Hepatocyte (in vitro differentiated cells): ENCODE measurements at regions not wholly inside any gene's neighbourhood (a gene's known extent, or its start where the extent isn't known, plus 50 kb on each side); places are given as distances from the start of the nearest gene placed in this dataset.

Source experiments
- DNase-seq: peaks from one replicate; pipeline ENCODE4 v3.0.0-alpha.2; 2016; ENCODE audit warnings: low spot score
- H2AFZ ChIP-seq: fragments of 200-600 bp; sonication (generic); 2 replicates; pipeline ENCODE4 v1.6.0; 2016; ENCODE audit warnings: antibody characterized with exemption, mild to moderate bottlenecking
- H3K27ac ChIP-seq: fragments of 200-600 bp; sonication (generic); 2 replicates; pipeline ENCODE4 v1.5.1; 2016; ENCODE audit warnings: mild to moderate bottlenecking
- H3K27me3 ChIP-seq: fragments of 200-600 bp; sonication (generic); 2 replicates; pipeline ENCODE4 v1.6.1; 2016
- H3K36me3 ChIP-seq: fragments of 200-600 bp; sonication (generic); replicated peaks from 2 replicates; pipeline ENCODE4 v1.5.1; 2016; ENCODE audit warnings: low read depth; ENCODE audit not compliant: insufficient read depth
- H3K4me1 ChIP-seq: fragments of 200-600 bp; sonication (generic); 2 replicates; pipeline ENCODE4 v1.5.1; 2016; ENCODE audit warnings: mild to moderate bottlenecking, moderate library complexity; ENCODE audit not compliant: insufficient read depth
- H3K4me2 ChIP-seq: fragments of 200-600 bp; sonication (generic); 2 replicates; pipeline ENCODE4 v1.6.0; 2016
- H3K4me3 ChIP-seq: fragments of 200-600 bp; sonication (generic); 2 replicates; pipeline ENCODE4 v1.5.1; 2016; ENCODE audit warnings: mild to moderate bottlenecking
- H3K79me2 ChIP-seq: fragments of 200-600 bp; sonication (generic); 2 replicates; pipeline ENCODE4 v1.6.0; 2017; ENCODE audit warnings: mild to moderate bottlenecking
- H3K9me2 ChIP-seq: fragments of 200-600 bp; sonication (generic); replicated peaks from 2 replicates; pipeline ENCODE4 v1.6.0; 2017; ENCODE audit warnings: mild to moderate bottlenecking; ENCODE audit not compliant: insufficient read depth
- H3K9me3 ChIP-seq: fragments of 200-600 bp; sonication (generic); 2 replicates; pipeline ENCODE4 v1.5.1; 2016; ENCODE audit warnings: low read depth, mild to moderate bottlenecking
- H4K20me1 ChIP-seq: fragments of 200-600 bp; sonication (generic); 2 replicates; pipeline ENCODE4 v1.6.0; 2016; ENCODE audit warnings: mild to moderate bottlenecking; ENCODE audit not compliant: insufficient read depth, poor library complexity, severe bottlenecking
- EZH2 ChIP-seq: fragments of 200-600 bp; sonication (generic); IDR thresholded peaks from 2 replicates; pipeline ENCODE4 v1.6.1; 2016; ENCODE audit warnings: antibody characterized with exemption, mild to moderate bottlenecking, borderline replicate concordance
- EZH2phosphoT487 ChIP-seq: fragments of 200-600 bp; sonication (generic); IDR thresholded peaks from one replicate; pipeline ENCODE4 v1.6.1; 2018; ENCODE audit warnings: antibody characterized with exemption, mild to moderate bottlenecking, low read depth, moderate library complexity; ENCODE audit not compliant: unreplicated experiment, severe bottlenecking
- WGBS: methylation state at CpG from one replicate; pipeline ENCODE4 v1.1.6; 2016; ENCODE audit warnings: low lambda C conversion rate; ENCODE audit errors: missing lambda C conversion rate; 5-methylcytosine and 5-hydroxymethylcytosine counted together
- TF ChIP-seq, protein P1 (sequence below): fragments of 200-600 bp; sonication (generic); IDR thresholded peaks from 2 replicates; pipeline ENCODE4 v1.5.1; 2016; ENCODE audit warnings: antibody characterized with exemption, mild to moderate bottlenecking; ENCODE audit not compliant: poor library complexity

DNA sequence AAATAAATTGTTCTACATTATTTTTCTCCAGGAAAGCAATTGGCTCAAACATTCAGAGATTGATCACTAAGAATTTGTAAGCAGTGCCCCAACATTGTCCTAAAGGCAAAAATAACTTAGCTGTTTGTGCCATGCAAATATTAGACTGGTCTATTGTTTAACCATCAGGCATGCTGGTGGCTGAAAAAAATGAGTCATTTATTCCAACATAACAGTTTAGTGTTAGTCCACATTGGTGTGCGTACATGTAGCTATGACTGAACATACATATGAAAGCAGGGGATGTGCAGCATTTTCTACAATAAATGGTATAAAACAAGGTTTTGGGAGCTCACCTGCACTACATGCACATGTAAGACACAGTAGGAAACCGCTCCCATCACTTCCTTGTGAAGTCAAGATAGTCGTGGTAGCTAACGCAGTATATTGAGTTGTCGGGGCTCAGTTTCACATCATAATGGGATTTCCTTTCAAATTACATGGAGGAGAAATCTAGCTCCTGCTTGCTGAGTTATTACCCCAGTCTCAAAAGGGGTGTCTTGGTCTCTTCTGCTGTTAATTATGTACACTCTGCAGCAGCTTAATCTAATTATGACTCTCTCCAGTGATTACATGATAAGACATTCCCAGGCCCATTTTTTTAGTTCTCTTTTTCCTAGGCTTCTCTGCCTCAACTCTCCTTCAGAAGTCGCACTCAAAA is 199.4 kb downstream of the LYPLAL1 start:
- H3K4me3 ChIP-seq: no peak overlapping the region
- H3K27me3 ChIP-seq: no peaks in the 10 kb centered on the region
- WGBS: 76% methylated on average over 6 of the region's 6 CpGs
- no peak for TF ChIP-seq EZH2
- TF ChIP-seq EZH2phosphoT487: no peak
- no peaks in the 10 kb centered on the region for H3K9me2 ChIP-seq
- H4K20me1 ChIP-seq: no peaks in the 10 kb centered on the region
- no peak for DNase-seq
- H2AFZ ChIP-seq: no peak overlapping the region
- H3K36me3 ChIP-seq: no peaks in the 10 kb centered on the region
- H3K79me2 ChIP-seq: no peaks in the 10 kb centered on the region
- no peak overlapping the region for H3K4me2 ChIP-seq
- H3K9me3 ChIP-seq: no peaks in the 10 kb centered on the region
- H3K27ac ChIP-seq: no peak overlapping the region
- H3K4me1 ChIP-seq: peaks cover 14% of the 10 kb centered on the region

DNA sequence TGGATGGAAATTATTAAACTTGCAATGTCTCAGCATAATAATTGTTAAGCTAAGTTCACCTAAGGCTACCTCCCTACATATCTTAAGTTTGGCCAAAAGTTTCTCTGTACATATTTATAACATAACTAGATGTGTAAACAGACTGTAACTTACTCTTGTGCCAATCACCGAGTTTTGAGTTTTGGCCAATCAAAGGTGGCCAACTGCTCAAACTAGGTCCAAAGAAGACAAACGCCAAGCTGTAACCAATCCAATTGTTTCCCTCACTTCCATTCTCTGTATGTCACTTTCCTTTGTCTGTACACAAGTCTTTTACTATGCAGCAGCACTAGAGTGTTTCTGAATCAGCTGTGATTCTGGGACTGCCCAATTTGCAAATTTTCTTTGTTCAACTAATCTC is 197.8 kb downstream of the LYPLAL1 start:
- TF ChIP-seq, protein P1, sequence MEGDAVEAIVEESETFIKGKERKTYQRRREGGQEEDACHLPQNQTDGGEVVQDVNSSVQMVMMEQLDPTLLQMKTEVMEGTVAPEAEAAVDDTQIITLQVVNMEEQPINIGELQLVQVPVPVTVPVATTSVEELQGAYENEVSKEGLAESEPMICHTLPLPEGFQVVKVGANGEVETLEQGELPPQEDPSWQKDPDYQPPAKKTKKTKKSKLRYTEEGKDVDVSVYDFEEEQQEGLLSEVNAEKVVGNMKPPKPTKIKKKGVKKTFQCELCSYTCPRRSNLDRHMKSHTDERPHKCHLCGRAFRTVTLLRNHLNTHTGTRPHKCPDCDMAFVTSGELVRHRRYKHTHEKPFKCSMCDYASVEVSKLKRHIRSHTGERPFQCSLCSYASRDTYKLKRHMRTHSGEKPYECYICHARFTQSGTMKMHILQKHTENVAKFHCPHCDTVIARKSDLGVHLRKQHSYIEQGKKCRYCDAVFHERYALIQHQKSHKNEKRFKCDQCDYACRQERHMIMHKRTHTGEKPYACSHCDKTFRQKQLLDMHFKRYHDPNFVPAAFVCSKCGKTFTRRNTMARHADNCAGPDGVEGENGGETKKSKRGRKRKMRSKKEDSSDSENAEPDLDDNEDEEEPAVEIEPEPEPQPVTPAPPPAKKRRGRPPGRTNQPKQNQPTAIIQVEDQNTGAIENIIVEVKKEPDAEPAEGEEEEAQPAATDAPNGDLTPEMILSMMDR: no peak
- TF ChIP-seq EZH2: no peak
- TF ChIP-seq EZH2phosphoT487: no peak
- no peak for DNase-seq
- H3K36me3 ChIP-seq: no peaks in the 10 kb centered on the region
- H3K4me3 ChIP-seq: no peak overlapping the region
- no peaks in the 10 kb centered on the region for H4K20me1 ChIP-seq
- no peaks in the 10 kb centered on the region for H3K9me3 ChIP-seq
- no peaks in the 10 kb centered on the region for H3K9me2 ChIP-seq
- H3K4me2 ChIP-seq: no peak overlapping the region
- H3K4me1 ChIP-seq: peaks cover 16% of the 10 kb centered on the region
- H3K27me3 ChIP-seq: no peaks in the 10 kb centered on the region
- H3K79me2 ChIP-seq: no peaks in the 10 kb centered on the region
- H2AFZ ChIP-seq: no peak overlapping the region
- WGBS: 100% methylated on average over 2 of the region's 2 CpGs
- no peak overlapping the region for H3K27ac ChIP-seq

DNA sequence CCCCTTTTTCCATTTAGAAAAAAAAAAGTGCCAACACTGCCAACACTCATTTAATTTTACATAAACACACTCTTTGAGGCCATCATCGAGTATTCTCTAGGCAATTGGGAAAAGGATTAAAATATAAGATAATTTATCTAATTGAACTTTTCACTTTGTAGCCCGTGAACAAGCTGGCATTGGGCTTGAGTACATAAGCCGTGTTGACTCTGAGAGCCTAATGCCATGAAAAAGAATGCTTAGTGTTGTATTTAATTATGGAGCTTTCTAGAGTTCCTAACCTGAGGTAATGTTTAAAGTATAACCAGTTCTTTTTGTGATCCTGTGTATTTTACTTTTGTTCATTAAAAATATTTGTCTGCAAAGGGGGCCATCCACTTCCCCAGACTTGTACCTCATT is 193.8 kb downstream of the LYPLAL1 start:
- DNase-seq: no peak
- H3K4me1 ChIP-seq: peaks cover 7% of the 10 kb centered on the region
- no peaks in the 10 kb centered on the region for H3K27me3 ChIP-seq
- H4K20me1 ChIP-seq: no peaks in the 10 kb centered on the region
- no peak overlapping the region for H3K4me2 ChIP-seq
- H3K79me2 ChIP-seq: no peaks in the 10 kb centered on the region
- H3K9me3 ChIP-seq: no peaks in the 10 kb centered on the region
- H3K4me3 ChIP-seq: no peak overlapping the region
- H3K27ac ChIP-seq: no peak overlapping the region
- TF ChIP-seq, protein P1: no peak
- TF ChIP-seq EZH2 (no peak), EZH2phosphoT487 (no peak)
- no peak overlapping the region for H2AFZ ChIP-seq
- WGBS: 80% methylated on average over 3 of the region's 3 CpGs
- H3K36me3 ChIP-seq: no peaks in the 10 kb centered on the region
- no peaks in the 10 kb centered on the region for H3K9me2 ChIP-seq

DNA sequence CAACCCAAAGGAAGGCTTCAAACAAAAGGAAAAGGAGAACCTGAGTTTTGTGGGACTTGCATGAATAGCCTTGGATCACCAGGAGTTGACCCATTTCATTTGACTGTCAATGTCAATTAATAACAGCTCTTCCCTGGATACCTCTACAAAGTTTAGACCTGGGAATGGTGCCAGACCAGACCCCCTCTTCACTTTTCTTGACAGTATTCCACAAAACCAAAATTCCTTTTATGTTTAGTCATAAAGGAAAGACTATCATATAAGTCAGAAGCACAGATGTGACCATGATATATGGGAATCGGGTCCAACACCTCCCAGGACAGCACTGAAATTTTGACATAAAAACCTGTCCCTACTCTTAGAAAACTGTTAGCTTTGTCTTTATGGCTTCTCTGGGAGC is 191.8 kb downstream of the LYPLAL1 start:
- Histone ChIP-seq H3K36me3 (no peaks in the 10 kb centered on the region), H3K27me3 (no peaks in the 10 kb centered on the region), H3K9me3 (no peaks in the 10 kb centered on the region), H3K27ac (no peak overlapping the region), H4K20me1 (no peaks in the 10 kb centered on the region), H3K79me2 (no peaks in the 10 kb centered on the region), H2AFZ (no peak overlapping the region), H3K9me2 (no peaks in the 10 kb centered on the region), H3K4me2 (no peak overlapping the region), H3K4me3 (no peak overlapping the region), H3K4me1 (peaks cover 7% of the 10 kb centered on the region)
- WGBS: 96% methylated on average over 1 of the region's 1 CpG
- TF ChIP-seq EZH2phosphoT487: no peak
- DNase-seq: no peak
